Nephron progenitor cell (in vitro differentiated cells): ENCODE measurements at regions not wholly inside any gene's neighbourhood (a gene's known extent, or its start where the extent isn't known, plus 50 kb on each side); places are given as distances from the start of the nearest gene placed in this dataset.

Experiments used
- DNase-seq: peaks from one replicate; pipeline ENCODE4 v3.0.0; 2021
- H3K27ac Mint-ChIP-seq: 2 replicates; pipeline ENCODE4 v1.8.0; 2021; ENCODE audit warnings: mild to moderate bottlenecking, moderate library complexity, mixed read lengths
- H3K27me3 Mint-ChIP-seq: 2 replicates; pipeline ENCODE4 v1.8.0; 2021; ENCODE audit warnings: mild to moderate bottlenecking, low read depth, mixed read lengths; ENCODE audit not compliant: poor library complexity
- H3K36me3 Mint-ChIP-seq: 2 replicates; pipeline ENCODE4 v1.8.0; 2021; ENCODE audit warnings: low read depth, mixed read lengths
- H3K4me1 Mint-ChIP-seq: 2 replicates; pipeline ENCODE4 v1.8.0; 2021; ENCODE audit warnings: mixed read lengths
- H3K4me3 Mint-ChIP-seq: 2 replicates; pipeline ENCODE4 v1.8.0; 2021; ENCODE audit warnings: mild to moderate bottlenecking, moderate library complexity, mixed read lengths
- H3K9me3 Mint-ChIP-seq: 2 replicates; pipeline ENCODE4 v1.8.0; 2021; ENCODE audit warnings: mild to moderate bottlenecking, moderate library complexity, mixed read lengths
- TF ChIP-seq, protein P1 (sequence below): fragments of 200-600 bp; sonication (generic); IDR thresholded peaks from 2 replicates; pipeline ENCODE4 v1.5.0; 2021; ENCODE audit warnings: antibody characterized with exemption

DNA sequence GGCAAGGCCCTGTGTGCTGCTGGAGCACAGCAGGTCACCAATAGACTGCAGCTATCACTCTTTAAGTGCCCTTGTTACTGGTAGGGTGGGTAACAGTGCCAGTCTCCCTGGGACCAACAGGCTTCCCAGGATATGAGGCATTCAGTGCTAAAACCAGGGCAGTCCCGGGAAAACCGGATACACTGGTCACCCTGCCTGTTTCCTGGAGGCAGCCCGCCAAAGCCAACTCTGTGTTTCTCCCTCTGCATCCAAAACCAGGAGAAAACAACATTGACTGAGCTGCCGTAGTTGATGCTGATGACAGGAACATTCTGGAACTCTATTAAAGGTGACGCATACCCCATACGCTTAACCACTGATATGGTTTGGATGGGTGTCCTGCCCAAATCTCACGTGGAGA lies 149.1 kb downstream of the SHANK2 start:
- Mint-ChIP-seq H3K9me3 (peaks cover 8% of the 10 kb centered on the region), H3K4me3 (no peak overlapping the region), H3K27ac (no peak overlapping the region), H3K4me1 (peaks cover 11% of the 10 kb centered on the region), H3K36me3 (no peaks in the 10 kb centered on the region), H3K27me3 (peaks cover 23% of the 10 kb centered on the region)
- DNase-seq, result no peak
- TF ChIP-seq, protein P1, sequence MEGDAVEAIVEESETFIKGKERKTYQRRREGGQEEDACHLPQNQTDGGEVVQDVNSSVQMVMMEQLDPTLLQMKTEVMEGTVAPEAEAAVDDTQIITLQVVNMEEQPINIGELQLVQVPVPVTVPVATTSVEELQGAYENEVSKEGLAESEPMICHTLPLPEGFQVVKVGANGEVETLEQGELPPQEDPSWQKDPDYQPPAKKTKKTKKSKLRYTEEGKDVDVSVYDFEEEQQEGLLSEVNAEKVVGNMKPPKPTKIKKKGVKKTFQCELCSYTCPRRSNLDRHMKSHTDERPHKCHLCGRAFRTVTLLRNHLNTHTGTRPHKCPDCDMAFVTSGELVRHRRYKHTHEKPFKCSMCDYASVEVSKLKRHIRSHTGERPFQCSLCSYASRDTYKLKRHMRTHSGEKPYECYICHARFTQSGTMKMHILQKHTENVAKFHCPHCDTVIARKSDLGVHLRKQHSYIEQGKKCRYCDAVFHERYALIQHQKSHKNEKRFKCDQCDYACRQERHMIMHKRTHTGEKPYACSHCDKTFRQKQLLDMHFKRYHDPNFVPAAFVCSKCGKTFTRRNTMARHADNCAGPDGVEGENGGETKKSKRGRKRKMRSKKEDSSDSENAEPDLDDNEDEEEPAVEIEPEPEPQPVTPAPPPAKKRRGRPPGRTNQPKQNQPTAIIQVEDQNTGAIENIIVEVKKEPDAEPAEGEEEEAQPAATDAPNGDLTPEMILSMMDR, result no peak

GRCh38 chr11:71102251-71102995 lies 150.0 kb downstream of the SHANK2 start:
- no peak for DNase-seq
- Mint-ChIP-seq H3K9me3 (peaks cover 8% of the 10 kb centered on the region), H3K27ac (no peak overlapping the region), H3K36me3 (no peaks in the 10 kb centered on the region), H3K27me3 (peaks cover 23% of the 10 kb centered on the region), H3K4me3 (no peak overlapping the region), H3K4me1 (peaks cover 7% of the 10 kb centered on the region)
- TF ChIP-seq, protein P1, result no peak

DNA sequence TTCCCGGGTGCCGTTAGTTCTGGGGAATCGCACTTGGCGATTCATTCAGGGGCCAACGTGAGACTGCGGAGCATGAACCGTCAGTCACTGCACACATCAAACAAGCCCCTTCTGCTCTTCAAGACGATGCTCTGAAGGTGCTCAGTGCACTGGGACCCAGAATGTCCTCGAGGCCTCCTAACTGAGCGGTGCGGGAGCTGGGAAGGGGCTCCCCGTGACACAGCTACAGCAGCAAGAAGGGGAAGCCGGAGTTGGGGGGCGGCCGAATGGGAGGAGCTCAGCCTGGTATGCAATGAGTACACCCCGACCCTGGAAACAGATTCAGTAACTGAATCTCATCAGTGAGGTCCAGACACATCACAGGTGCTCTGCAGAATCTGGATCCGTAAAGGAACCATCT lies 150.8 kb downstream of the SHANK2 start:
- Mint-ChIP-seq H3K9me3 (peaks cover 8% of the 10 kb centered on the region), H3K36me3 (no peaks in the 10 kb centered on the region), H3K27ac (no peak overlapping the region), H3K27me3 (peaks cover 23% of the 10 kb centered on the region), H3K4me3 (no peak overlapping the region), H3K4me1 (peaks cover 7% of the 10 kb centered on the region)
- no peak for DNase-seq
- TF ChIP-seq, protein P1, result no peak

DNA sequence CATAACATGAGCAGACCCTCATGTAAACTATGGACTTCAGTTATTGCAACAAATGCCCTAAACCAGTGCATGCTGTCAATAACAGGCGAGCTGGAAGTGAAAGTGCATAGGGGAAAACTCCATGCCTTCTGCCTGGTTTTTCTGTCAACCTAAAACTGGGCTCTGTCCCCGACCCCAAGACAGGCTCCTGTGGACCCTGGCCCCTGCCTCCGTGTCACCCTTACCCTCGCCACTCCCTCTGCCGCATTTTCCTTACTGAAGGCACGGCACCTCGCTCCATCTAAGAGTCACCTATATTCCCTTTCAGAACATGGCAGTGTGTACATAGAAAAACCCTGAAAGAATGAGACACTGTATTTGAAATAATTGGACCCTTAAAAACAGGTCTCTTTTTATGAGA lies 151.3 kb downstream of the SHANK2 start:
- Mint-ChIP-seq H3K4me1 (peaks cover 7% of the 10 kb centered on the region), H3K4me3 (no peak overlapping the region), H3K27ac (no peak overlapping the region), H3K36me3 (no peaks in the 10 kb centered on the region), H3K27me3 (peaks cover 27% of the 10 kb centered on the region), H3K9me3 (peaks cover 8% of the 10 kb centered on the region)
- no peak for DNase-seq
- TF ChIP-seq, protein P1, result no peak

DNA sequence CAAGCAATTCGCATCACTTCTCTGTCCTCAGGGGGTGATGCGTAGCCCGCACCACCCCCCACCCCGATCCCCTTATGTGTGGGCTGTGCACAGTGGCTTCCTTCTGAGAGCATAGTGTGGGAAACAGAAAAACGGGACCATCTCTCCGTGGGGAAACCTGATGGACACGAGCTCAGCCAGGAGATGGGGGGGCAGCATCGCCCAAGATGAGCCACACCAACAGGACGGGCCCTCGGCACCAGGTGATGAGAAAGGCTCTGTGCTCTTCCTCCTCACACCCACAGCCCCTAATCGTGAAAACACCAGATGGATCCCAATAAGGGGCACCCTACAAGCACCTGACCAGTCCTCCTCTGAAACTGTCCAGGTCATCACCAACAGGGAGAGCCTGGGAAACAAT lies 153.6 kb downstream of the SHANK2 start:
- Mint-ChIP-seq H3K36me3 (no peaks in the 10 kb centered on the region), H3K4me3 (no peak overlapping the region), H3K9me3 (peaks cover 8% of the 10 kb centered on the region), H3K27ac (no peak overlapping the region), H3K4me1 (peaks cover 7% of the 10 kb centered on the region), H3K27me3 (peaks cover 27% of the 10 kb centered on the region)
- DNase-seq, result no peak
- TF ChIP-seq, protein P1, result no peak
